ENCODE measurements at regions not wholly inside any gene's neighbourhood (a gene's known extent, or its start where the extent isn't known, plus 50 kb on each side); places are given as distances from the start of the nearest gene placed in this dataset.

GRCh38 chr10:52879091-52879807 lies 106.7 kb upstream of the MBL2 start:
- no peak for DNase-seq (ENCODE audit: low read depth in 2 of 2)
- TF ChIP-seq CTCF (IDR thresholded peaks at IDR 0.05; ENCODE audit: low read depth, low read length) = no peak
- H3K4me3 ChIP-seq (replicated peaks in 1 of 2; ENCODE audit: low read depth in 2 of 2, low read length in 2 of 2) = no peak overlapping the region

GRCh38 chr10:52877451-52877850 lies 104.9 kb upstream of the MBL2 start:
- no peak for TF ChIP-seq CTCF (IDR thresholded peaks at IDR 0.05; ENCODE audit: low read depth, low read length)
- H3K4me3 ChIP-seq (replicated peaks in 1 of 2; ENCODE audit: low read depth in 2 of 2, low read length in 2 of 2) = no peak overlapping the region
- no peak for DNase-seq (ENCODE audit: low read depth in 2 of 2)

- no peak for TF ChIP-seq CTCF (IDR thresholded peaks at IDR 0.05; ENCODE audit: low read depth, low read length)
- no peak for DNase-seq (ENCODE audit: low read depth in 2 of 2)
- no peak overlapping the region for H3K4me3 ChIP-seq (replicated peaks in 1 of 2; ENCODE audit: low read depth in 2 of 2, low read length in 2 of 2)
Observed at GRCh38 chr10:52875336-52875735, 102.8 kb upstream of the MBL2 start.

GRCh38 chr10:52874581-52874980 lies 102.0 kb upstream of the MBL2 start:
- no peak overlapping the region for H3K4me3 ChIP-seq (replicated peaks in 1 of 2; ENCODE audit: low read depth in 2 of 2, low read length in 2 of 2)
- TF ChIP-seq CTCF (IDR thresholded peaks at IDR 0.05; ENCODE audit: low read depth, low read length) = no peak
- no peak for DNase-seq (ENCODE audit: low read depth in 2 of 2)

GRCh38 chr10:52871191-52871843 lies 98.7 kb upstream of the MBL2 start:
- DNase-seq (ENCODE audit: low read depth in 2 of 2) = no peak
- no peak for TF ChIP-seq CTCF (IDR thresholded peaks at IDR 0.05; ENCODE audit: low read depth, low read length)
- H3K4me3 ChIP-seq (replicated peaks in 1 of 2; ENCODE audit: low read depth in 2 of 2, low read length in 2 of 2) = no peak overlapping the region

- no peak for DNase-seq (ENCODE audit: low read depth in 2 of 2)
- TF ChIP-seq CTCF (IDR thresholded peaks at IDR 0.05; ENCODE audit: low read depth, low read length) = no peak
- H3K4me3 ChIP-seq (replicated peaks in 1 of 2; ENCODE audit: low read depth in 2 of 2, low read length in 2 of 2) = no peak overlapping the region
Observed at GRCh38 chr10:52870562-52870961, 98.0 kb upstream of the MBL2 start.

Measured in cardiac fibroblast (primary cell).